Pons (tissue), 1 donor: ENCODE measurements at regions not wholly inside any gene's neighbourhood (a gene's known extent, or its start where the extent isn't known, plus 50 kb on each side); places are given as distances from the start of the nearest gene placed in this dataset.

Experiments
- DNase-seq: peaks from one replicate; pipeline ENCODE4 v3.0.0-alpha.2; 2016; ENCODE audit warnings: low spot score

GRCh38 chr16:79369796-79370195, 230.7 kb downstream of the MAF start:
- no peak for DNase-seq

- DNase-seq = no peak
Measured at GRCh38 chr16:79367822-79368221, 232.7 kb downstream of the MAF start.

GRCh38 chr16:79366635-79367034, 233.9 kb downstream of the MAF start:
- DNase-seq = no peak

GRCh38 chr16:79365702-79366101, 234.8 kb downstream of the MAF start:
- DNase-seq = no peak

GRCh38 chr16:79363484-79363883, 237.1 kb downstream of the MAF start:
- DNase-seq = no peak

- DNase-seq = no peak
Measured at GRCh38 chr16:79363035-79363434, 237.5 kb downstream of the MAF start.

- DNase-seq = no peak
Measured at GRCh38 chr16:79362300-79362970, 238.1 kb downstream of the MAF start.

- no peak for DNase-seq
Measured at GRCh38 chr16:79361132-79361751, 239.3 kb downstream of the MAF start.

- DNase-seq = no peak
Measured at GRCh38 chr16:79360267-79360666, 240.3 kb downstream of the MAF start.

GRCh38 chr16:79359082-79359481, 241.5 kb downstream of the MAF start:
- DNase-seq = no peak

GRCh38 chr16:79358188-79358587, 242.3 kb downstream of the MAF start:
- DNase-seq = no peak

GRCh38 chr16:79355600-79356358, 244.8 kb downstream of the MAF start:
- no peak for DNase-seq

GRCh38 chr16:79351927-79352326, 248.6 kb downstream of the MAF start:
- DNase-seq = no peak

GRCh38 chr16:79349803-79350202, 250.7 kb downstream of the MAF start:
- no peak for DNase-seq

GRCh38 chr16:79348521-79349306, 251.8 kb downstream of the MAF start:
- DNase-seq = no peak

- DNase-seq = no peak
Measured at GRCh38 chr16:79347277-79347676, 253.3 kb downstream of the MAF start.

GRCh38 chr16:79339863-79340262, 260.7 kb downstream of the MAF start:
- no peak for DNase-seq

- DNase-seq = no peak
Measured at GRCh38 chr16:79337906-79338305, 262.6 kb downstream of the MAF start.

GRCh38 chr16:79336437-79337229, 263.9 kb downstream of the MAF start:
- DNase-seq = no peak

GRCh38 chr16:79334127-79334526, 266.4 kb downstream of the MAF start:
- DNase-seq = no peak

- no peak for DNase-seq
Measured at GRCh38 chr16:79331066-79331465, 269.5 kb downstream of the MAF start.

- no peak for DNase-seq
Measured at GRCh38 chr16:79329967-79330366, 270.6 kb downstream of the MAF start.
